Breast epithelium (tissue), 3 donors: ENCODE measurements at regions not wholly inside any gene's neighbourhood (a gene's known extent, or its start where the extent isn't known, plus 50 kb on each side); places are given as distances from the start of the nearest gene placed in this dataset.

Experiments
- POLR2A ChIP-seq: fragments of 450-650 bp; IDR thresholded peaks from one replicate; pipeline ENCODE4 v1.6.1; 2016; ENCODE audit warnings: antibody characterized with exemption, mild to moderate bottlenecking, moderate library complexity
- POLR2AphosphoS5 ChIP-seq, 3 donors: sonication (generic); formaldehyde crosslinking; IDR thresholded peaks; one replicate each; pipeline ENCODE4 v1.6.1; 2017; ENCODE audit warnings: antibody characterized with exemption in 3 of 3
- TF ChIP-seq, protein P1 (sequence below), 3 donors: fragments of 450-650 bp; IDR thresholded peaks; one replicate each; pipeline ENCODE4 v1.5.1; 2016 to 2017; ENCODE audit warnings: antibody characterized with exemption in 3 of 3, mild to moderate bottlenecking in 3 of 3, moderate library complexity in 3 of 3

DNA sequence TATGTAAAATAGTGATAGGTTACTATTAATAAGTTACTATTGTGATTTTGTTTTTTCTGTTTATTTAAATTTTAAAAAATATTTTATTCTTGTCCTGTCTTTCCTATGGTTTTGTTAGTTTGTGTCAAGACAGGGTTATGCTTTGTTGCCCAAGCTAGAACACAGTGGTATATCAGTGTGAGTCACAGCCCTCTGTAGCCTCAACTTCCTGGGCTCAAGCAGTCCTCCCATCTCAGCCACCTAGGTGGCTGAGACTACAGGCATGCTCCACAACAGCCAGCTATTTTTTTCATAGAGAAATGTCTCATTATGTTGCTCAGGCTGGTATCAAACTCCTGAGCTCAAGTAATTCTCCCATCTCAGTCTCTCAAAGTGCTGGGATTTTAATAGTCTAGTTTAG lies 99.5 kb downstream of the ZNF675 start:
- TF ChIP-seq POLR2AphosphoS5 (IDR thresholded peaks at IDR 0.05) (no peak), POLR2A (no peak)
- TF ChIP-seq, protein P1, sequence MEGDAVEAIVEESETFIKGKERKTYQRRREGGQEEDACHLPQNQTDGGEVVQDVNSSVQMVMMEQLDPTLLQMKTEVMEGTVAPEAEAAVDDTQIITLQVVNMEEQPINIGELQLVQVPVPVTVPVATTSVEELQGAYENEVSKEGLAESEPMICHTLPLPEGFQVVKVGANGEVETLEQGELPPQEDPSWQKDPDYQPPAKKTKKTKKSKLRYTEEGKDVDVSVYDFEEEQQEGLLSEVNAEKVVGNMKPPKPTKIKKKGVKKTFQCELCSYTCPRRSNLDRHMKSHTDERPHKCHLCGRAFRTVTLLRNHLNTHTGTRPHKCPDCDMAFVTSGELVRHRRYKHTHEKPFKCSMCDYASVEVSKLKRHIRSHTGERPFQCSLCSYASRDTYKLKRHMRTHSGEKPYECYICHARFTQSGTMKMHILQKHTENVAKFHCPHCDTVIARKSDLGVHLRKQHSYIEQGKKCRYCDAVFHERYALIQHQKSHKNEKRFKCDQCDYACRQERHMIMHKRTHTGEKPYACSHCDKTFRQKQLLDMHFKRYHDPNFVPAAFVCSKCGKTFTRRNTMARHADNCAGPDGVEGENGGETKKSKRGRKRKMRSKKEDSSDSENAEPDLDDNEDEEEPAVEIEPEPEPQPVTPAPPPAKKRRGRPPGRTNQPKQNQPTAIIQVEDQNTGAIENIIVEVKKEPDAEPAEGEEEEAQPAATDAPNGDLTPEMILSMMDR (IDR thresholded peaks at IDR 0.05), result no peak
